OCI-LY3 (cell line): ENCODE measurements at regions not wholly inside any gene's neighbourhood (a gene's known extent, or its start where the extent isn't known, plus 50 kb on each side); places are given as distances from the start of the nearest gene placed in this dataset.

Source experiments
- H2AFZ ChIP-seq: fragments of 200-600, 300-600 bp; shearing (Covaris generic); 2 replicates; pipeline ENCODE4 v1.6.0; 2014; ENCODE audit warnings: antibody characterized with exemption, low read depth, low read length
- H3K27ac ChIP-seq: fragments of 200-600, 300-600 bp; sonication (generic); 2 replicates; pipeline ENCODE4 v1.5.1; 2014; ENCODE audit warnings: mild to moderate bottlenecking, low read length, moderate library complexity, mixed read lengths
- H3K27me3 ChIP-seq: fragments of 200-600, 300-600 bp; sonication (generic); 2 replicates; pipeline ENCODE4 v1.6.1; 2014; ENCODE audit warnings: low read depth, low read length, mixed read lengths
- H3K36me3 ChIP-seq: fragments of 200-600, 300-600 bp; sonication (generic); replicated peaks from 2 replicates; pipeline ENCODE3; 2014; ENCODE audit warnings: low read depth, low read length, mixed read lengths
- H3K4me1 ChIP-seq: fragments of 300-600, 200-600 bp; sonication (generic); 2 replicates; pipeline ENCODE4 v1.6.1; 2014; ENCODE audit warnings: low read length, mixed read lengths
- H3K4me2 ChIP-seq: fragments of 200-600, 300-600 bp; sonication (generic); 2 replicates; pipeline ENCODE4 v1.6.1; 2014; ENCODE audit warnings: low read length, mixed read lengths
- H3K4me3 ChIP-seq: fragments of 300-600, 200-600 bp; sonication (generic); 2 replicates; pipeline ENCODE4 v1.5.1; 2014; ENCODE audit warnings: antibody characterized with exemption, mild to moderate bottlenecking, low read length, moderate library complexity
- H3K79me2 ChIP-seq: fragments of 300-600, 200-600 bp; shearing (Covaris generic); 2 replicates; pipeline ENCODE4 v1.6.1; 2014; ENCODE audit warnings: mild to moderate bottlenecking, low read length, mixed read lengths
- H3K9ac ChIP-seq: fragments of 300-600, 200-600 bp; shearing (Covaris generic); 2 replicates; pipeline ENCODE4 v1.6.0; 2014; ENCODE audit warnings: mild to moderate bottlenecking, low read length, moderate library complexity
- H3K9me3 ChIP-seq: fragments of 200-600, 300-600 bp; shearing (Covaris generic); 2 replicates; pipeline ENCODE4 v1.6.1; 2014; ENCODE audit warnings: low read length, mixed read lengths; ENCODE audit not compliant: insufficient read depth
- H4K20me1 ChIP-seq: fragments of 200-600, 300-600 bp; sonication (generic); 2 replicates; pipeline ENCODE4 v1.6.1; 2016; ENCODE audit warnings: low read length, mixed read lengths; ENCODE audit not compliant: insufficient read depth
- EZH2phosphoT487 ChIP-seq: fragments of 200-600 bp; shearing (Covaris generic); IDR thresholded peaks from 2 replicates; pipeline ENCODE4 v1.6.1; 2018; ENCODE audit warnings: antibody characterized with exemption, mixed run types, low read depth
- TF ChIP-seq, protein P1 (sequence below): fragments of 200-600, 300-600 bp; sonication (generic); IDR thresholded peaks from 2 replicates; pipeline ENCODE4 v1.5.1; 2014; ENCODE audit warnings: antibody characterized with exemption, low read length, low read depth

DNA sequence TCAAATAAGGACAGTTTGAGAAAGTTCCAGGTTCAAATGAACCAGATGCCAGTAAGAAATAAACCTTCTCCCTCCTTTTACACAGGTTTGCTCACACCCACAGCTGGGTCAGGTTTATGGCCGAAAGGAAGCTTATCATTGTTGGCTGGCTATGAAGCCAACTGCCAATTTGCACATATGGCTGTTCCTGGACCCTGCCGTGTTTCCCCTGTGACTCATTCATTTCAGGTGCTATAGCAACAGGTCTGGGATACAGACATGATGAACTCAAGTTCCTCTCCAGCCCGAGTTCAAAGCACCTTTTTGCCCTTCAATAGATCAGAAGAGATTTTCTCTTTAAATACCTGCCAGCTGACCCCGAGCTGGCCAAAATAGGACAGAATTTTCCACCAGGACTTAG lies 134.4 kb upstream of the SMYD2 start:
- Histone ChIP-seq H2AFZ (no peak overlapping the region), H3K4me3 (no peak overlapping the region), H3K4me2 (peak overlapping the region; percentile 27), H3K9ac (no peak overlapping the region), H3K27ac (no peak overlapping the region), H3K36me3 (no peaks in the 10 kb centered on the region), H3K79me2 (no peaks in the 10 kb centered on the region), H3K4me1 (peaks cover 25% of the 10 kb centered on the region), H3K27me3 (no peaks in the 10 kb centered on the region), H4K20me1 (no peaks in the 10 kb centered on the region), H3K9me3 (no peaks in the 10 kb centered on the region)
- TF ChIP-seq, protein P1, sequence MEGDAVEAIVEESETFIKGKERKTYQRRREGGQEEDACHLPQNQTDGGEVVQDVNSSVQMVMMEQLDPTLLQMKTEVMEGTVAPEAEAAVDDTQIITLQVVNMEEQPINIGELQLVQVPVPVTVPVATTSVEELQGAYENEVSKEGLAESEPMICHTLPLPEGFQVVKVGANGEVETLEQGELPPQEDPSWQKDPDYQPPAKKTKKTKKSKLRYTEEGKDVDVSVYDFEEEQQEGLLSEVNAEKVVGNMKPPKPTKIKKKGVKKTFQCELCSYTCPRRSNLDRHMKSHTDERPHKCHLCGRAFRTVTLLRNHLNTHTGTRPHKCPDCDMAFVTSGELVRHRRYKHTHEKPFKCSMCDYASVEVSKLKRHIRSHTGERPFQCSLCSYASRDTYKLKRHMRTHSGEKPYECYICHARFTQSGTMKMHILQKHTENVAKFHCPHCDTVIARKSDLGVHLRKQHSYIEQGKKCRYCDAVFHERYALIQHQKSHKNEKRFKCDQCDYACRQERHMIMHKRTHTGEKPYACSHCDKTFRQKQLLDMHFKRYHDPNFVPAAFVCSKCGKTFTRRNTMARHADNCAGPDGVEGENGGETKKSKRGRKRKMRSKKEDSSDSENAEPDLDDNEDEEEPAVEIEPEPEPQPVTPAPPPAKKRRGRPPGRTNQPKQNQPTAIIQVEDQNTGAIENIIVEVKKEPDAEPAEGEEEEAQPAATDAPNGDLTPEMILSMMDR = no peak
- no peak for TF ChIP-seq EZH2phosphoT487

DNA sequence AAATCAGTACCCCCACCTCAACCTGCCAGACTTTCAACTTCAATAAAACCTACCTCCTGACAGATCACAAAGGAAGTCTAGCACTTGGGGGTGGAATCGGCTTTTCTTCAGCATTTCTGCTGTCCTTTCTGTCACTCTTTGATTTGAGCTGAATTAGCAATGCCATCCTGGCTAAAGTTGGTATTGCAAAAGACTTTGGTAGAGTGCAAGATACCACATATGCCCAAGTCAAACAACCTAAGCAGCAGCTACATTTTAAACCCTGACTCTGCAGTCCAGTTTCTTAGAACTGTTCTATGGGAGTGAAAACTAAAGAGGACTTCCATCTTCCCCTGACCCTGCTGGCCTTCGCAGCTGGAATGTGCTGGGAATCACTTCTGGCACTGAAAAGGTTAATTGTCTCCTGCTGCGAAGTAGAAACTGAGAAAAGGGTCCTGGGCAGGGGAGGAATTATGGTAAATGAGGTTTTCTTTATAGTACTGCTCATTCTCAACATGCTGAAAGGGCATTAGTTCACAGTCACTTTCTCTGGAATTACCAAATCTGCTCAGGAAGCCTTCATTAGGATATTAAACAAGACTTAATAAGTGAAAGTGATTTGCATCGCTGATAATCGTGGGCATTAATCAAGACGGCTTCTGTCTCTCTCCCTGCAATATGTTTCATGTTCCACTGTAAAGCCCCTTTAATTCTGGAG lies 126.2 kb upstream of the SMYD2 start:
- Histone ChIP-seq H3K4me3 (no peak overlapping the region), H3K79me2 (no peaks in the 10 kb centered on the region), H2AFZ (no peak overlapping the region), H4K20me1 (no peaks in the 10 kb centered on the region), H3K9ac (no peak overlapping the region), H3K4me1 (no peaks in the 10 kb centered on the region), H3K27ac (no peak overlapping the region), H3K9me3 (no peaks in the 10 kb centered on the region), H3K4me2 (no peak overlapping the region), H3K27me3 (peaks cover 41% of the 10 kb centered on the region), H3K36me3 (no peaks in the 10 kb centered on the region)
- no peak for TF ChIP-seq EZH2phosphoT487
- TF ChIP-seq, protein P1 = no peak

DNA sequence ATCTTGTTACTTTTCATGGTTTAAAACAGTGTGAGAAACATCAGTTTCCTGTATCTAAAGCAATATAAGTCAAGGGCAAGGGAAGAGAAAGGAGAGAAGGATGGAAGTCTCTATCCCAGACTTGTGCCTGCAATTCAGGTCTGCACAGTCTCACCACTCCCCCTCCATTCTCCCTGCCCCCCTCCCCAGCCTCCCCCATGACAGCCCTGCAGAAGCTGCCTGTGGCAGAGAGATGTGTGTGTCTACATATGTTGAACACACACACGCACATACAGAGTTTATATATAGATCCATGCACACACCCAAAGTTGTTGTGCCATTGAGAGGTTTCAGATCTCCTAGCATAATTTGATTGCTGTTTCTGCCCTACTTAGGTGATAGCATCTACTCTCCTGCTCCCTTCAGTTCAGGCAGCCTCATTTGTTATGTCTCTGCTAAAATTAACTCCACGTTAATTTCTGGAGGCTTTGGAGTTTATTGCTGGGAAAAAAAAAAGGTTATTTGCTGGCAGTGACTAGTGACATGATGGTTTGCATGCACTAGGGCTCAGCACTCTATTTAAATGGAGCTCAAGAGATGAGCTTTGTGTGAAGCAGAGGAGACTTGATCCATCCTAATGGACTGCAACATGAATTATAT lies 124.9 kb upstream of the SMYD2 start:
- H3K9ac ChIP-seq = no peak overlapping the region
- H3K27ac ChIP-seq = no peak overlapping the region

DNA sequence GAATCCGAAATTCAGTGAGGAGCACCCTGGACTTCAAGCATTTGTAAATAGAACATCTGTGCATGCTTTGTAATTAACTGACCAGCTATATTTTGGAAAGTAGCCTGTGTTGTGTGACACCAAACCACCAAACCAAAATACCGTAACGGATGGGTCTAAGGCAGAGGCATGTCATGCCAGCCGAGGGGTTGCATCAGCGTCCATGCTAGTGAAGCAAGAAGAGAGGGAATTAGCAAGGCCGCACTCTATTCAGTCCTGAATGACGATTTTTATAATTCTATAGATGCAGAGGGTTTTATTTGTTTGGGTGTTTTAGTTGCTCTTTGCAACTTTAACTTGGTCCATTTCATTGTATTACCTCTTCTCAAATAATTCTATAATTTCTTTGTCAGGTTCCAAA lies 116.8 kb upstream of the SMYD2 start:
- H3K27me3 ChIP-seq = peaks cover 67% of the 10 kb centered on the region
- no peak for TF ChIP-seq EZH2phosphoT487
- TF ChIP-seq, protein P1 = no peak
- H3K36me3 ChIP-seq = no peaks in the 10 kb centered on the region
- no peaks in the 10 kb centered on the region for H3K9me3 ChIP-seq
- H3K9ac ChIP-seq = no peak overlapping the region
- H3K27ac ChIP-seq = no peak overlapping the region
- no peaks in the 10 kb centered on the region for H3K79me2 ChIP-seq
- no peak overlapping the region for H3K4me3 ChIP-seq
- no peaks in the 10 kb centered on the region for H3K4me1 ChIP-seq
- no peak overlapping the region for H3K4me2 ChIP-seq
- H4K20me1 ChIP-seq = no peaks in the 10 kb centered on the region
- H2AFZ ChIP-seq = no peak overlapping the region

More for the DNA sequence above, 124.9 kb upstream of the SMYD2 start:
- Histone ChIP-seq H3K4me3 (no peak overlapping the region), H3K4me1 (no peaks in the 10 kb centered on the region), H3K27me3 (peaks cover 47% of the 10 kb centered on the region), H2AFZ (no peak overlapping the region), H4K20me1 (no peaks in the 10 kb centered on the region), H3K9me3 (no peaks in the 10 kb centered on the region), H3K79me2 (no peaks in the 10 kb centered on the region), H3K4me2 (no peak overlapping the region), H3K36me3 (no peaks in the 10 kb centered on the region)
- TF ChIP-seq, protein P1 = no peak
- TF ChIP-seq EZH2phosphoT487 = no peak
